ENCODE measurements at regions not wholly inside any gene's neighbourhood (a gene's known extent, or its start where the extent isn't known, plus 50 kb on each side); places are given as distances from the start of the nearest gene placed in this dataset.

GRCh38 chr3:81927811-81928210 is 166.4 kb upstream of the GBE1 start:
- ChIA-PET POLR2A (no interaction called here), CTCF (interaction anchor here (1.1 to 2.5 kb wide), 2 partner anchors 16 to 18 kb away, joined by 3 to 7 read pairs; no protein-coding TSS in a partner anchor)
- no peak for TF ChIP-seq CTCF (IDR thresholded peaks at IDR 0.05; ENCODE audit: insufficient read depth, low read length, missing control alignments)
- no peak for DNase-seq (ENCODE audit: low read depth, low spot score)
- no peak overlapping the region for H3K4me3 ChIP-seq (ENCODE audit: low read depth, low read length)

GRCh38 chr3:81925385-81925784 is 163.9 kb upstream of the GBE1 start:
- H3K4me3 ChIP-seq (ENCODE audit: low read depth, low read length) = no peak overlapping the region
- DNase-seq (ENCODE audit: low read depth, low spot score) = no peak
- TF ChIP-seq CTCF (IDR thresholded peaks at IDR 0.05; ENCODE audit: insufficient read depth, low read length, missing control alignments) = no peak
- CTCF ChIA-PET = no interaction called here
- POLR2A ChIA-PET = no interaction called here

- POLR2A ChIA-PET = no interaction called here
- TF ChIP-seq CTCF (IDR thresholded peaks at IDR 0.05; ENCODE audit: insufficient read depth, low read length, missing control alignments) = no peak
- CTCF ChIA-PET = interaction anchor here (1.7 to 1.8 kb wide), 2 partner anchors 12 to 13 kb away, joined by 4 to 5 read pairs; no protein-coding TSS in a partner anchor
- DNase-seq (ENCODE audit: low read depth, low spot score) = no peak
- H3K4me3 ChIP-seq (ENCODE audit: low read depth, low read length) = no peak overlapping the region
Measured at GRCh38 chr3:81923038-81923437, 161.6 kb upstream of the GBE1 start.

- no peak for DNase-seq (ENCODE audit: low read depth, low spot score)
- TF ChIP-seq CTCF (IDR thresholded peaks at IDR 0.05; ENCODE audit: insufficient read depth, low read length, missing control alignments) = no peak
- H3K4me3 ChIP-seq (ENCODE audit: low read depth, low read length) = no peak overlapping the region
- ChIA-PET CTCF (interaction anchor here (1.4 to 1.8 kb wide), 3 partner anchors 11 to 14 kb away, joined by 3 to 6 read pairs (median 4); no protein-coding TSS in a partner anchor), POLR2A (no interaction called here)
Measured at GRCh38 chr3:81922404-81922803, 161.0 kb upstream of the GBE1 start.

GRCh38 chr3:81920816-81921215 is 159.4 kb upstream of the GBE1 start:
- ChIA-PET CTCF (interaction anchor here (1.3 to 1.8 kb wide), 3 partner anchors 9 to 13 kb away, joined by 3 to 8 read pairs (median 6); no protein-coding TSS in a partner anchor), POLR2A (no interaction called here)
- no peak for TF ChIP-seq CTCF (IDR thresholded peaks at IDR 0.05; ENCODE audit: insufficient read depth, low read length, missing control alignments)
- DNase-seq (ENCODE audit: low read depth, low spot score) = no peak
- H3K4me3 ChIP-seq (ENCODE audit: low read depth, low read length) = no peak overlapping the region

- CTCF ChIA-PET = no interaction called here
- POLR2A ChIA-PET = no interaction called here
- H3K4me3 ChIP-seq (ENCODE audit: low read depth, low read length) = no peak overlapping the region
- no peak for DNase-seq (ENCODE audit: low read depth, low spot score)
- no peak for TF ChIP-seq CTCF (IDR thresholded peaks at IDR 0.05; ENCODE audit: insufficient read depth, low read length, missing control alignments)
Measured at GRCh38 chr3:81916890-81917289, 155.4 kb upstream of the GBE1 start.
